Activated naive CD4-positive, alpha-beta T cell treated with anti-CD3 and anti-CD28 coated beads for 36 hours (primary cell): ENCODE measurements at regions not wholly inside any gene's neighbourhood (a gene's known extent, or its start where the extent isn't known, plus 50 kb on each side); places are given as distances from the start of the nearest gene placed in this dataset.

Experiments
- CTCF ChIA-PET: fragments of 350-600 bp; sonication (Branson Sonifier 250); formaldehyde crosslinking; loops from one replicate; lab custom pipeline; 2021; ENCODE audit warnings: antibody characterized with exemption; lab: Charles Lee
- DNase-seq: peaks from one replicate; pipeline ENCODE4 v3.0.0-alpha.2; 2020
- H3K27ac Mint-ChIP-seq: one replicate; pipeline ENCODE4 v1.8.0; 2021; ENCODE audit warnings: mild to moderate bottlenecking, mixed read lengths
- H3K27me3 Mint-ChIP-seq: one replicate; pipeline ENCODE4 v1.8.0; 2021; ENCODE audit warnings: low read depth, mixed read lengths
- H3K36me3 Mint-ChIP-seq: one replicate; pipeline ENCODE4 v1.8.0; 2021; ENCODE audit warnings: low read depth, mixed read lengths
- H3K4me1 Mint-ChIP-seq: one replicate; pipeline ENCODE4 v1.8.0; 2021; ENCODE audit warnings: low read depth, mixed read lengths
- H3K4me3 Mint-ChIP-seq: one replicate; pipeline ENCODE4 v1.8.0; 2021; ENCODE audit warnings: mild to moderate bottlenecking, moderate library complexity, mixed read lengths
- H3K9me3 Mint-ChIP-seq: one replicate; pipeline ENCODE4 v1.8.0; 2021; ENCODE audit warnings: mixed read lengths
- intact Hi-C: fragments of 100-400 bp; cut with micrococcal nuclease; formaldehyde crosslinking; loops from one replicate; pipeline ENCODE4 v1.15.1; 2023

DNA sequence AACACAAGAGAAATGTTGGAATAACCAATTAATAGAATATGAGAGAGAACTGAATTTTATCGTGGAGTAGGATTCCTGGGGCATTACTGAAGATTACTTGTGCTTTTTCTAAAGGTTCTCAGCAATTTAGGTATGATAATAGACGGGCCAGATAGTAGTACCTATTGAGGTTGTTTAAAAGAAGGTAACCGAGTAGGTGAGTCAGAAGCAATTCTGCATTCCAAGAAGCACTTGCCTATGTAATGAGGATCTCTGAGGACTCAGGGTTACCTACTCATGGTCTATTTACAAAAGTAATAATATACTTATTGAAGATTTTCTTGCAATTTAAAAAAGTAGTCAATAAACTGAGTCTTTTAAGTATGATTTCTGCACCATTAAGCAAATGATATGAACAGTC, 1469.8 kb downstream of the BRINP3 start:
- intact Hi-C loops, result no loop called here
- Mint-ChIP-seq H3K36me3 (no peaks in the 10 kb centered on the region), H3K4me3 (no peak overlapping the region)

DNA sequence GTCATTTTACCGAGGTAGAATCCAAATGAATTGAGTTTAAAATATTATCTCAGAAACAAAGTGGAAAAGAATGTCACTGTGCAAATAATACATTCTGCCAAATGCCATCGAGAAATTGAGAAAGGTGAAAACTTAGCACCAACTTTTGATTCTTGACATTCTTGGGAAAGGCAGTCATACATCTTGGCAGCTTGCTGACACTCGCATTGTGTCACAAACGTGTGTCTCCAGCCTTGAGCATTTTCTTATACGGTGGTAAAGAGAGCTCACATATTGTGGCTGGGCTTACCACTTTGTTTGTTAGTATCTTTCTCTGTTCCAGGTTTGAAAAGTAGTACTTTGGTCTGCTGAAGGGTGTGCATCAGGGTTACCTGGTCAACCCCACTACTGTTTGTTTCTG, 1456.1 kb downstream of the BRINP3 start:
- H3K27me3 Mint-ChIP-seq, result no peaks in the 10 kb centered on the region
- H3K4me1 Mint-ChIP-seq, result no peaks in the 10 kb centered on the region
- H3K36me3 Mint-ChIP-seq, result no peaks in the 10 kb centered on the region
- DNase-seq, result no peak
- H3K27ac Mint-ChIP-seq, result no peak overlapping the region
- CTCF ChIA-PET, result no interaction called here
- H3K4me3 Mint-ChIP-seq, result no peak overlapping the region
- intact Hi-C loops, result no loop called here
- H3K9me3 Mint-ChIP-seq, result peaks cover 16% of the 10 kb centered on the region

More for the DNA sequence above, 1469.8 kb downstream of the BRINP3 start:
- Mint-ChIP-seq H3K27me3 (no peaks in the 10 kb centered on the region), H3K9me3 (peaks cover 3% of the 10 kb centered on the region), H3K4me1 (no peaks in the 10 kb centered on the region), H3K27ac (no peak overlapping the region)
- CTCF ChIA-PET, result no interaction called here
- DNase-seq, result no peak

DNA sequence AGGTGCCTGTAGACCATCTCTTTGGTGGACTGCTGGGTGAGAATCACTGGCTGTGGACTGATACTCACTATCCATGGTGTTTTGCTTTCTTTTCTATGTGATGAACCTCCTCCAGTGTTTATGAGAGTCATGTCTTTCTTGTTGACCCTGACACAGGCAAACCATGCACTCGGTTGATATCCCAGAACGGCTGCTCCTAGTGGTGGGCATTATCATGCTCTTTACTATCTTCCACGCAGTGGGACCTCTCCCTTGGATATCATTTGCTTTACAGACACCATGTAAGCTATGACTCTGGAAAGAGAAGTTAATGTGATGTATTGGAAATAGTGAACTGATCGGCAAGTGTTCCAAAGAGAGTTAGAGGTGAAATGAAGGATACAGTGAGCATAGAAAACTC, 1455.6 kb downstream of the BRINP3 start:
- no peak for DNase-seq
- H3K27ac Mint-ChIP-seq, result no peak overlapping the region
- H3K4me3 Mint-ChIP-seq, result no peak overlapping the region
- intact Hi-C loops, result no loop called here
- no peaks in the 10 kb centered on the region for H3K36me3 Mint-ChIP-seq
- H3K4me1 Mint-ChIP-seq, result no peaks in the 10 kb centered on the region
- H3K9me3 Mint-ChIP-seq, result peaks cover 12% of the 10 kb centered on the region
- H3K27me3 Mint-ChIP-seq, result no peaks in the 10 kb centered on the region
- CTCF ChIA-PET, result interaction anchor here (0.6 kb wide), 1 partner anchor 43 kb away, joined by 3 read pairs; no protein-coding TSS in a partner anchor

GRCh38 chr1:189027512-189027911, 1450.2 kb downstream of the BRINP3 start:
- no peak for DNase-seq
- CTCF ChIA-PET, result no interaction called here
- Mint-ChIP-seq H3K9me3 (peaks cover 5% of the 10 kb centered on the region), H3K36me3 (no peaks in the 10 kb centered on the region), H3K27ac (no peak overlapping the region), H3K27me3 (no peaks in the 10 kb centered on the region), H3K4me3 (no peak overlapping the region), H3K4me1 (no peaks in the 10 kb centered on the region)
- intact Hi-C loops, result no loop called here

- Mint-ChIP-seq H3K27ac (no peak overlapping the region), H3K36me3 (no peaks in the 10 kb centered on the region), H3K27me3 (no peaks in the 10 kb centered on the region), H3K9me3 (no peaks in the 10 kb centered on the region), H3K4me1 (no peaks in the 10 kb centered on the region), H3K4me3 (no peak overlapping the region)
- no peak for DNase-seq
- CTCF ChIA-PET, result no interaction called here
- intact Hi-C loops, result no loop called here
Observed at GRCh38 chr1:189033169-189033568, 1444.5 kb downstream of the BRINP3 start.

GRCh38 chr1:189036628-189037027, 1441.0 kb downstream of the BRINP3 start:
- CTCF ChIA-PET, result no interaction called here
- Mint-ChIP-seq H3K36me3 (no peaks in the 10 kb centered on the region), H3K27me3 (no peaks in the 10 kb centered on the region), H3K9me3 (no peaks in the 10 kb centered on the region), H3K4me1 (no peaks in the 10 kb centered on the region), H3K27ac (no peak overlapping the region), H3K4me3 (no peak overlapping the region)
- DNase-seq, result no peak
- intact Hi-C loops, result no loop called here

DNA sequence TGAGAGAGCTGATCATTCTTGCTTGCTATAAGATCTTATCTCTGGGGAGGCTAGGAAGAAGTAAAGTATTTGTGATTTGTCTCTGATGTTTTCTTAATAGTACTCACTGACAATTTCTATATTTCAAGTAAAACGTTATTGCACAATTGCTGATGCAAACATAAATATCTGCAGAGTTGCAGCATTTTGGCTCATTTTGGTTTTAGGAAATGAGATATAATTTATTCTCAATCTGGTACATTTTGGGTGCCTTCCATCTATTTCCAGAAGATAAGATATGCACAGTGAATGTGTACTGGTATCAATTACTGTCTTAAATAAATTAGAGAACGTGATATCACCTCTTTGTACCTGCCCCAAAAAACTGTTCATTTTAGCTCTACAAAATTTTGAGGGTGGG, 1431.5 kb downstream of the BRINP3 start:
- no peak for DNase-seq
- Mint-ChIP-seq H3K36me3 (no peaks in the 10 kb centered on the region), H3K4me1 (no peaks in the 10 kb centered on the region), H3K4me3 (no peak overlapping the region), H3K27ac (no peak overlapping the region), H3K27me3 (no peaks in the 10 kb centered on the region), H3K9me3 (peaks cover 7% of the 10 kb centered on the region)
- intact Hi-C loops, result no loop called here
- CTCF ChIA-PET, result no interaction called here

DNA sequence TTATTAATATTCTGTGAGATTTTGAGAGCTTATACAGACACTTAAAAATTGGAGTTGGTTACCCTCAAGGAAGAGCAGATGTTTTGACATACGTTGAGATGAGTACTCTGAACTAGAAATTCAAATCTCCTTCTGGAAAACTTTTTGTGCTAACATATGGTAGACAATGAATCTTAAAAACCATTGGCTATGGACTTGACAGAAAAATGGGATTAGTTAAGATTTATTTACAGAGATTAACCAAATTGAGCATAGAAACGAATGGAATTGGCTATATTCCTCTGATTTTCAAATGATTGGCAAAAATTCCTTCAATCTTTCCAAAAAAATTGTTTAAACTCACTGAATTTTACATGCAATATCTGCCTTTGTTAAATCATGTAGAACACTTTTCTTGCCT, 1392.9 kb downstream of the BRINP3 start:
- peaks cover 4% of the 10 kb centered on the region for H3K9me3 Mint-ChIP-seq

GRCh38 chr1:189103956-189104355, 1373.7 kb downstream of the BRINP3 start:
- intact Hi-C loops, result no loop called here
- Mint-ChIP-seq H3K9me3 (peaks cover 8% of the 10 kb centered on the region), H3K4me1 (no peaks in the 10 kb centered on the region), H3K36me3 (no peaks in the 10 kb centered on the region), H3K27ac (no peak overlapping the region), H3K27me3 (no peaks in the 10 kb centered on the region), H3K4me3 (no peak overlapping the region)
- DNase-seq, result no peak
- CTCF ChIA-PET, result no interaction called here

More for the DNA sequence above, 1392.9 kb downstream of the BRINP3 start:
- Mint-ChIP-seq H3K27ac (no peak overlapping the region), H3K4me3 (no peak overlapping the region), H3K36me3 (no peaks in the 10 kb centered on the region), H3K27me3 (no peaks in the 10 kb centered on the region), H3K4me1 (no peaks in the 10 kb centered on the region)
- intact Hi-C loops, result no loop called here
- CTCF ChIA-PET, result no interaction called here
- no peak for DNase-seq

- H3K9me3 Mint-ChIP-seq, result peaks cover 4% of the 10 kb centered on the region
- H3K4me1 Mint-ChIP-seq, result no peaks in the 10 kb centered on the region
- intact Hi-C loops, result no loop called here
- no peak for DNase-seq
- CTCF ChIA-PET, result interaction anchor here (0.6 kb wide), 1 partner anchor 472 kb away, joined by 4 read pairs; no protein-coding TSS in a partner anchor
- no peak overlapping the region for H3K27ac Mint-ChIP-seq
- no peaks in the 10 kb centered on the region for H3K27me3 Mint-ChIP-seq
- no peaks in the 10 kb centered on the region for H3K36me3 Mint-ChIP-seq
- no peak overlapping the region for H3K4me3 Mint-ChIP-seq
Observed at GRCh38 chr1:189117072-189117770, 1360.4 kb downstream of the BRINP3 start.

GRCh38 chr1:189121941-189122340, 1355.7 kb downstream of the BRINP3 start:
- intact Hi-C loops, result no loop called here
- no peak overlapping the region for H3K4me3 Mint-ChIP-seq
- DNase-seq, result no peak
- H3K27ac Mint-ChIP-seq, result no peak overlapping the region
- CTCF ChIA-PET, result no interaction called here
- H3K27me3 Mint-ChIP-seq, result no peaks in the 10 kb centered on the region
- H3K4me1 Mint-ChIP-seq, result no peaks in the 10 kb centered on the region
- H3K36me3 Mint-ChIP-seq, result no peaks in the 10 kb centered on the region
- H3K9me3 Mint-ChIP-seq, result peaks cover 8% of the 10 kb centered on the region

DNA sequence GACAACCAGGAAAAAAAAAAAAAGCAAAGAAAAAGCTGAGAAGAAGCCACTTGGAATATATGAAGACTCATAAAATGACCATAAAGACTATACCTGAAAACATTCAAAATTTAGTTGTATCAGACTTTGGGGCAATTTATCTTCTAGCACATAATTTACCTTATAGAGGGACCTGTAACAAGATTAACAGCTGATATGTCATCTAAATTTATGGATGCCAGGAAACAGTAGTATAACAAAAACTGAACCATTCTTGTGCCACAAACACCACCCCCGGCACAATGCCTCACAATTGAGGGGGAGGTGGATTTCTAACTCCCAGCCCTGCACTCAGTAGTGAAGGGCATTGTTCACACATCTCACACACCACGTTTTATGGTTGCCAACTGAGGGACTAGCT, 1352.0 kb downstream of the BRINP3 start:
- H3K9me3 Mint-ChIP-seq, result peaks cover 6% of the 10 kb centered on the region
- intact Hi-C loops, result no loop called here
- H3K27ac Mint-ChIP-seq, result no peak overlapping the region
- CTCF ChIA-PET, result no interaction called here
- H3K4me3 Mint-ChIP-seq, result no peak overlapping the region
- H3K36me3 Mint-ChIP-seq, result no peaks in the 10 kb centered on the region
- DNase-seq, result no peak
- H3K4me1 Mint-ChIP-seq, result no peaks in the 10 kb centered on the region
- no peaks in the 10 kb centered on the region for H3K27me3 Mint-ChIP-seq

- CTCF ChIA-PET, result no interaction called here
- H3K4me1 Mint-ChIP-seq, result no peaks in the 10 kb centered on the region
- no peaks in the 10 kb centered on the region for H3K36me3 Mint-ChIP-seq
- H3K27me3 Mint-ChIP-seq, result no peaks in the 10 kb centered on the region
- H3K27ac Mint-ChIP-seq, result no peak overlapping the region
- peaks cover 6% of the 10 kb centered on the region for H3K9me3 Mint-ChIP-seq
- no peak overlapping the region for H3K4me3 Mint-ChIP-seq
- intact Hi-C loops, result no loop called here
- DNase-seq, result no peak
Observed at GRCh38 chr1:189131576-189131975, 1346.1 kb downstream of the BRINP3 start.
